HCT116 (cell line): ENCODE measurements at regions not wholly inside any gene's neighbourhood (a gene's known extent, or its start where the extent isn't known, plus 50 kb on each side); places are given as distances from the start of the nearest gene placed in this dataset.

Experiments
- ATAC-seq: fragments of 200-7000 bp; cut with Tn5 transposase; 2 replicates; pipeline ENCODE4 v1.9.1; 2020; ENCODE audit warnings: mild to moderate bottlenecking, moderate library complexity
- BruUV-seq: library from RNA; stranded (reverse); fragments of 400-500 nt; replicated peaks from 2 replicates; lab custom pipeline; 2021; lab: Mats Ljungman, UMichigan
- CTCF ChIA-PET: fragments of 300-600 bp; sonication (Branson Sonifier 250); formaldehyde crosslinking; loops from one replicate; lab custom pipeline; 2021; ENCODE audit warnings: antibody characterized with exemption; lab: Charles Lee
- POLR2A ChIA-PET: fragments of 300-600, 350-600 bp; sonication (Branson Sonifier 250); formaldehyde crosslinking; loops from one replicate; lab custom pipeline; 2021; ENCODE audit warnings: antibody characterized with exemption; lab: Charles Lee
- RAD21 ChIA-PET, 2 experiments: fragments of 300-600 bp; sonication (Branson Sonifier 250); formaldehyde crosslinking; loops; one replicate each; lab custom pipeline; 2023; ENCODE audit warnings: low total read pairs in 2 of 2; ENCODE audit not compliant: uncharacterized antibody in 2 of 2, unreplicated experiment in 2 of 2, low non-redundant PET in 1 of 2; lab: Charles Lee
- DNase-seq: peaks from one replicate; pipeline ENCODE4 v3.0.0-alpha.2; 2010; ENCODE audit warnings: low read depth, low spot score
- H2AFZ ChIP-seq: fragments of 200-600 bp; shearing (Covaris generic), sonication (generic); 2 replicates; pipeline ENCODE4 v1.6.1; 2017; ENCODE audit warnings: low read depth, mixed run types, mixed read lengths, antibody characterized with exemption, low read length; ENCODE audit not compliant: poor library complexity, severe bottlenecking
- H3K27ac ChIP-seq: 2 replicates; pipeline ENCODE4 v1.5.1; 2012; ENCODE audit warnings: low read depth, low read length
- H3K27me3 ChIP-seq: fragments of 200-600 bp; sonication (generic); 2 replicates; pipeline ENCODE4 v1.6.1; 2016; ENCODE audit warnings: mixed run types, low read length, mixed read lengths; ENCODE audit not compliant: insufficient read depth
- H3K36me3 ChIP-seq, 2 experiments: fragments of 200-500 bp in 1 of 2; fragments of 200-600 bp in 1 of 2; sonication (Bioruptor generic) in 1 of 2; sonication (generic) in 1 of 2; 2 replicates each; pipeline versions ENCODE4 v1.5.1 to v1.6.1; 2014 to 2016; ENCODE audit warnings: low read length in 2 of 2, inconsistent platforms in 1 of 2, mixed read lengths in 1 of 2, mixed run types in 1 of 2; ENCODE audit not compliant: insufficient read depth in 2 of 2, control insufficient read depth in 1 of 2
- H3K4me1 ChIP-seq, 2 experiments: fragments of 200-600 bp in 1 of 2; sonication (generic) in 1 of 2; 2 replicates each; pipeline versions ENCODE4 v1.5.1 to v1.6.1; 2012 to 2017; ENCODE audit warnings: low read length in 2 of 2, inconsistent platforms in 1 of 2, mild to moderate bottlenecking in 1 of 2, mixed read lengths in 1 of 2, mixed run types in 1 of 2, moderate library complexity in 1 of 2; ENCODE audit not compliant: insufficient read depth in 2 of 2, control insufficient read depth in 1 of 2
- H3K4me2 ChIP-seq: fragments of 200-600 bp; sonication (generic); 2 replicates; pipeline ENCODE4 v1.6.1; 2017; ENCODE audit warnings: mixed run types, low read length, mixed read lengths
- H3K4me3 ChIP-seq, 2 experiments: fragments of 200-600 bp in 1 of 2; sonication (generic) in 1 of 2; replicated peaks in 1 of 2; 2 replicates each; pipeline ENCODE4 v1.5.1; 2011 to 2016; ENCODE audit warnings: low read length in 2 of 2, control low read depth in 1 of 2, low read depth in 1 of 2, mild to moderate bottlenecking in 1 of 2, mixed read lengths in 1 of 2, mixed run types in 1 of 2
- H3K79me2 ChIP-seq: fragments of 200-600 bp; sonication (generic); 2 replicates; pipeline ENCODE4 v1.6.1; 2017; ENCODE audit warnings: mild to moderate bottlenecking, mixed run types, low read length, moderate library complexity, mixed read lengths; ENCODE audit not compliant: insufficient read depth
- H3K9ac ChIP-seq: fragments of 200-600 bp; sonication (generic); 2 replicates; pipeline ENCODE4 v1.6.1; 2016; ENCODE audit warnings: low read length, mixed read lengths
- H3K9me2 ChIP-seq: fragments of 200-600 bp; sonication (generic), shearing (Covaris generic); 2 replicates; pipeline ENCODE4 v1.6.1; 2017; ENCODE audit warnings: mixed run types, mild to moderate bottlenecking, moderate library complexity; ENCODE audit not compliant: insufficient read depth
- H3K9me3 ChIP-seq, 2 experiments: fragments of 200-500 bp in 1 of 2; fragments of 200-600 bp in 1 of 2; sonication (Bioruptor generic) in 1 of 2; sonication (generic) in 1 of 2; 2 replicates each; pipeline ENCODE4 v1.6.1; 2014 to 2017; ENCODE audit warnings: low read length in 2 of 2, mixed read lengths in 2 of 2, inconsistent platforms in 1 of 2, low read depth in 1 of 2, mild to moderate bottlenecking in 1 of 2, mixed run types in 1 of 2, moderate library complexity in 1 of 2; ENCODE audit not compliant: control insufficient read depth in 1 of 2, insufficient read depth in 1 of 2
- H4K20me1 ChIP-seq: fragments of 200-600 bp; sonication (generic), shearing (Covaris generic); 2 replicates; pipeline ENCODE4 v1.6.1; 2017; ENCODE audit warnings: mixed run types, mild to moderate bottlenecking, moderate library complexity; ENCODE audit not compliant: insufficient read depth
- ATF3 ChIP-seq: IDR thresholded peaks from 2 replicates; pipeline ENCODE4 v1.6.1; 2012
- CBX3 ChIP-seq: IDR thresholded peaks from 2 replicates; pipeline ENCODE4 v1.6.1; 2012; ENCODE audit warnings: low read depth
- CEBPB ChIP-seq: IDR thresholded peaks from 2 replicates; pipeline ENCODE4 v1.6.1; 2012; ENCODE audit warnings: low read depth
- CTCF ChIP-seq, 3 experiments: fragments of 200-600 bp in 1 of 3; sonication (generic) in 1 of 3; IDR thresholded peaks in 2 of 3; conservative IDR thresholded peaks in 1 of 3; 2 replicates each; pipeline ENCODE4 v1.5.1; 2012 to 2017; ENCODE audit warnings: low read depth in 2 of 3, low read length in 2 of 3, antibody characterized with exemption in 1 of 3, borderline replicate concordance in 1 of 3, control low read depth in 1 of 3, mild to moderate bottlenecking in 1 of 3, mixed read lengths in 1 of 3, mixed run types in 1 of 3, moderate library complexity in 1 of 3; ENCODE audit not compliant: insufficient read depth in 1 of 3
- EGR1 ChIP-seq: IDR thresholded peaks from 2 replicates; pipeline ENCODE4 v1.6.1; 2012; ENCODE audit warnings: low read depth
- ELF1 ChIP-seq: IDR thresholded peaks from 2 replicates; pipeline ENCODE4 v1.6.1; 2012; ENCODE audit warnings: low read depth, borderline replicate concordance
- EZH2 ChIP-seq: fragments of 200-600 bp; sonication (generic); IDR thresholded peaks from 2 replicates; pipeline ENCODE4 v1.6.1; 2017; ENCODE audit warnings: antibody characterized with exemption, mixed run types
- EZH2phosphoT487 ChIP-seq: fragments of 200-600 bp; IDR thresholded peaks from 2 replicates; pipeline ENCODE4 v1.6.1; 2018; ENCODE audit warnings: antibody characterized with exemption, borderline replicate concordance
- FOSL1 ChIP-seq: IDR thresholded peaks from 2 replicates; pipeline ENCODE4 v1.6.1; 2012; ENCODE audit warnings: low read depth
- JUND ChIP-seq: IDR thresholded peaks from 2 replicates; pipeline ENCODE4 v1.6.1; 2012
- MAX ChIP-seq: IDR thresholded peaks from 2 replicates; pipeline ENCODE4 v1.6.1; 2012
- POLR2AphosphoS5 ChIP-seq: IDR thresholded peaks from 2 replicates; pipeline ENCODE4 v1.6.1; 2011; ENCODE audit warnings: mild to moderate bottlenecking, low read depth, low read length, moderate library complexity
- RAD21 ChIP-seq: IDR thresholded peaks from 2 replicates; pipeline ENCODE4 v1.6.1; 2012; ENCODE audit warnings: low read depth, mild to moderate bottlenecking
- SIN3A ChIP-seq: IDR thresholded peaks from 2 replicates; pipeline ENCODE4 v1.6.1; 2012; ENCODE audit warnings: low read depth
- SRF ChIP-seq: IDR thresholded peaks from 2 replicates; pipeline ENCODE4 v1.6.1; 2012; ENCODE audit warnings: low read depth
- YY1 ChIP-seq: IDR thresholded peaks from 2 replicates; pipeline ENCODE4 v1.6.1; 2011; ENCODE audit warnings: low read length, low read depth, moderate library complexity, mild to moderate bottlenecking; ENCODE audit not compliant: insufficient replicate concordance; ENCODE audit errors: extremely low read depth
- ZFX ChIP-seq: fragments of 450-650 bp; IDR thresholded peaks from 2 replicates; pipeline ENCODE4 v1.6.1; 2017
- ZNF274 ChIP-seq: fragments of 200-500 bp; sonication (Bioruptor generic); IDR thresholded peaks from 2 replicates; pipeline ENCODE4 v1.6.1; 2014; ENCODE audit warnings: mild to moderate bottlenecking, low read depth, low read length, inconsistent platforms
- intact Hi-C: fragments of 100-400 bp; cut with micrococcal nuclease; formaldehyde crosslinking; loops from 2 replicates; pipeline ENCODE4 v1.10.0; 2022
- TF ChIP-seq, protein P1 (sequence below): IDR thresholded peaks from 2 replicates; pipeline ENCODE4 v1.6.1; 2011; ENCODE audit warnings: mild to moderate bottlenecking, low read length, moderate library complexity; ENCODE audit not compliant: insufficient replicate concordance; ENCODE audit errors: extremely low read depth
- TF ChIP-seq, protein P2 (sequence below): IDR thresholded peaks from 2 replicates; pipeline ENCODE4 v1.6.1; 2012; ENCODE audit warnings: low read depth

- H3K27ac ChIP-seq = no peak overlapping the region
- no TSS peak for BruUV-seq
- no peak for TF ChIP-seq YY1
- TF ChIP-seq ZNF274 = no peak
- TF ChIP-seq FOSL1 = no peak
- no peak for TF ChIP-seq EZH2
- TF ChIP-seq ZFX = no peak
- TF ChIP-seq RAD21 = no peak
- no peak for TF ChIP-seq CBX3
- TF ChIP-seq, protein P1, sequence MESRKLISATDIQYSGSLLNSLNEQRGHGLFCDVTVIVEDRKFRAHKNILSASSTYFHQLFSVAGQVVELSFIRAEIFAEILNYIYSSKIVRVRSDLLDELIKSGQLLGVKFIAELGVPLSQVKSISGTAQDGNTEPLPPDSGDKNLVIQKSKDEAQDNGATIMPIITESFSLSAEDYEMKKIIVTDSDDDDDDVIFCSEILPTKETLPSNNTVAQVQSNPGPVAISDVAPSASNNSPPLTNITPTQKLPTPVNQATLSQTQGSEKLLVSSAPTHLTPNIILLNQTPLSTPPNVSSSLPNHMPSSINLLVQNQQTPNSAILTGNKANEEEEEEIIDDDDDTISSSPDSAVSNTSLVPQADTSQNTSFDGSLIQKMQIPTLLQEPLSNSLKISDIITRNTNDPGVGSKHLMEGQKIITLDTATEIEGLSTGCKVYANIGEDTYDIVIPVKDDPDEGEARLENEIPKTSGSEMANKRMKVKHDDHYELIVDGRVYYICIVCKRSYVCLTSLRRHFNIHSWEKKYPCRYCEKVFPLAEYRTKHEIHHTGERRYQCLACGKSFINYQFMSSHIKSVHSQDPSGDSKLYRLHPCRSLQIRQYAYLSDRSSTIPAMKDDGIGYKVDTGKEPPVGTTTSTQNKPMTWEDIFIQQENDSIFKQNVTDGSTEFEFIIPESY = no peak
- TF ChIP-seq EZH2phosphoT487 = no peak
- no peak for TF ChIP-seq ELF1
- no peak for TF ChIP-seq ATF3
- no peak for TF ChIP-seq SIN3A
- no peak for TF ChIP-seq POLR2AphosphoS5
- no peak for TF ChIP-seq CEBPB
- TF ChIP-seq EGR1 = no peak
- TF ChIP-seq, protein P2, sequence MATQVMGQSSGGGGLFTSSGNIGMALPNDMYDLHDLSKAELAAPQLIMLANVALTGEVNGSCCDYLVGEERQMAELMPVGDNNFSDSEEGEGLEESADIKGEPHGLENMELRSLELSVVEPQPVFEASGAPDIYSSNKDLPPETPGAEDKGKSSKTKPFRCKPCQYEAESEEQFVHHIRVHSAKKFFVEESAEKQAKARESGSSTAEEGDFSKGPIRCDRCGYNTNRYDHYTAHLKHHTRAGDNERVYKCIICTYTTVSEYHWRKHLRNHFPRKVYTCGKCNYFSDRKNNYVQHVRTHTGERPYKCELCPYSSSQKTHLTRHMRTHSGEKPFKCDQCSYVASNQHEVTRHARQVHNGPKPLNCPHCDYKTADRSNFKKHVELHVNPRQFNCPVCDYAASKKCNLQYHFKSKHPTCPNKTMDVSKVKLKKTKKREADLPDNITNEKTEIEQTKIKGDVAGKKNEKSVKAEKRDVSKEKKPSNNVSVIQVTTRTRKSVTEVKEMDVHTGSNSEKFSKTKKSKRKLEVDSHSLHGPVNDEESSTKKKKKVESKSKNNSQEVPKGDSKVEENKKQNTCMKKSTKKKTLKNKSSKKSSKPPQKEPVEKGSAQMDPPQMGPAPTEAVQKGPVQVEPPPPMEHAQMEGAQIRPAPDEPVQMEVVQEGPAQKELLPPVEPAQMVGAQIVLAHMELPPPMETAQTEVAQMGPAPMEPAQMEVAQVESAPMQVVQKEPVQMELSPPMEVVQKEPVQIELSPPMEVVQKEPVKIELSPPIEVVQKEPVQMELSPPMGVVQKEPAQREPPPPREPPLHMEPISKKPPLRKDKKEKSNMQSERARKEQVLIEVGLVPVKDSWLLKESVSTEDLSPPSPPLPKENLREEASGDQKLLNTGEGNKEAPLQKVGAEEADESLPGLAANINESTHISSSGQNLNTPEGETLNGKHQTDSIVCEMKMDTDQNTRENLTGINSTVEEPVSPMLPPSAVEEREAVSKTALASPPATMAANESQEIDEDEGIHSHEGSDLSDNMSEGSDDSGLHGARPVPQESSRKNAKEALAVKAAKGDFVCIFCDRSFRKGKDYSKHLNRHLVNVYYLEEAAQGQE = no peak
- TF ChIP-seq MAX = no peak
- TF ChIP-seq JUND = no peak
- no peak for TF ChIP-seq SRF
- TF ChIP-seq CTCF (IDR thresholded peaks at IDR 0.05 in 2 of 3, conservative IDR thresholded peaks at IDR 0.05 in 1 of 3; ENCODE audit: borderline replicate concordance in 1 of 3, insufficient read depth in 1 of 3, low read depth in 2 of 3, low read length in 2 of 3) = no peak
- no peak overlapping the region for H3K4me2 ChIP-seq
- ChIA-PET POLR2A (interaction anchor here (0.6 kb wide), 1 partner anchor 30 kb away, joined by 3 read pairs; no protein-coding TSS in a partner anchor), RAD21 (no interaction called here), CTCF (no interaction called here)
- intact Hi-C loops = no loop called here
- H3K4me1 ChIP-seq = peaks cover 5 to 19% of the 10 kb centered on the region in 2 experiments
- no peaks in the 10 kb centered on the region for H3K9me2 ChIP-seq
- H3K9ac ChIP-seq = no peak overlapping the region
- no peaks in the 10 kb centered on the region for H3K36me3 ChIP-seq
- H3K79me2 ChIP-seq = no peaks in the 10 kb centered on the region
- DNase-seq (no peak), ATAC-seq (no peak)
- H3K4me3 ChIP-seq = no peak overlapping the region
- H3K9me3 ChIP-seq = no peaks in the 10 kb centered on the region
- H2AFZ ChIP-seq = no peak overlapping the region
- no peaks in the 10 kb centered on the region for H3K27me3 ChIP-seq
- H4K20me1 ChIP-seq = no peaks in the 10 kb centered on the region
Observed at GRCh38 chr10:31587691-31588090, 268.7 kb downstream of the ZEB1 start.
